Small intestine (tissue), 7 donors: ENCODE measurements at regions not wholly inside any gene's neighbourhood (a gene's known extent, or its start where the extent isn't known, plus 50 kb on each side); places are given as distances from the start of the nearest gene placed in this dataset.
"Not testable (repeated sequence)": the region's sequence is repeated elsewhere in the genome, so short reads cannot be mapped to it uniquely, and the experiment has no call there.

Experiments used
- DNase-seq, 2 donors: peaks; one replicate each; pipeline versions ENCODE4 v3.0.0 to v3.0.0-alpha.2; 2013
- FAIRE-seq: peaks from 2 replicates; lab custom pipeline; 2012; peaks lifted over from hg19 to GRCh38; lab: Jason Lieb, UNC
- H3K27ac ChIP-seq, 3 donors: one replicate each; pipeline ENCODE4 v1.5.1; 2013; ENCODE audit warnings: low read length in 2 of 3, mild to moderate bottlenecking in 2 of 3, control low read depth in 1 of 3, inconsistent platforms in 1 of 3, low read depth in 1 of 3, moderate library complexity in 1 of 3
- H3K27me3 ChIP-seq, 3 donors: one replicate each; pipeline ENCODE4 v1.6.1; 2013; ENCODE audit warnings: low read length in 3 of 3, inconsistent platforms in 1 of 3; ENCODE audit not compliant: control insufficient read depth in 3 of 3, insufficient read depth in 3 of 3
- H3K36me3 ChIP-seq, 3 donors: one replicate each; pipeline ENCODE4 v1.6.1; 2013; ENCODE audit warnings: low read length in 3 of 3, inconsistent platforms in 1 of 3, low read depth in 1 of 3, mild to moderate bottlenecking in 1 of 3, moderate library complexity in 1 of 3; ENCODE audit not compliant: control insufficient read depth in 3 of 3, insufficient read depth in 2 of 3
- H3K4me1 ChIP-seq, 3 donors: one replicate each; pipeline ENCODE4 v1.6.1; 2013; ENCODE audit warnings: low read length in 2 of 3, inconsistent platforms in 1 of 3, low read depth in 1 of 3, mild to moderate bottlenecking in 1 of 3, moderate library complexity in 1 of 3; ENCODE audit not compliant: control insufficient read depth in 3 of 3, insufficient read depth in 2 of 3
- H3K4me3 ChIP-seq, 3 donors: one replicate each; pipeline ENCODE4 v1.5.1; 2013; ENCODE audit warnings: low read length in 3 of 3, control low read depth in 1 of 3, inconsistent platforms in 1 of 3, low read depth in 1 of 3, mild to moderate bottlenecking in 1 of 3, moderate library complexity in 1 of 3
- H3K9me3 ChIP-seq, 2 donors: one replicate each; pipeline ENCODE4 v1.6.1; 2013; ENCODE audit warnings: low read depth in 1 of 2, low read length in 1 of 2; ENCODE audit not compliant: control insufficient read depth in 2 of 2, insufficient read depth in 1 of 2
- WGBS, 3 donors: extraction: QIAGEN DNeasy Blood & Tissue Kit; methylation state at CpG; one replicate each; pipeline ENCODE4 v1.1.7; 2013; 5-methylcytosine and 5-hydroxymethylcytosine counted together
- donor health status: healthy with polysubstance abuse.
- donor health status: control.
- donor health status: control.
- donor health status: Bipolar disorder and iron deficiency.
- donor health status: healthy.

DNA sequence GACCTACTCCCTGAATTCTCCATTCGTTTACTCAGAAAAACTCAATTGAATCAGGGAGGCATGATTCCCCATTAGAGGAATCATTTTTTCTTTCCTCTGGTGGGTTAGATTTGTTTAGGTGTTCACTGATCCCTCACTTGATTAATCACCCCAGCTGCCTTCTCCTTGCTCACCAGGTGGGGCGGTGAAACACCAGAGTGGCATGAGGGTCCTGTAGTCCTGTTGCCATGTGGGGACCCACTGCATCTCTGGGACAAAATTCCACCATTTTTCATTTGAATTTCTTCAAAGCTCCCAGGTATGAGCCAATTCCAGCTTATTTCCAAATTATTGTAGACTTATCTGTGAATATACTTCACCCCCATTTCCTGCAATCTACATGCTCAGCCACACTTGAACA, 462.7 kb upstream of the ZNF507 start:
- no peak overlapping the region for H3K27ac ChIP-seq

GRCh38 chr19:31883296-31883990, 462.0 kb upstream of the ZNF507 start:
- no peak for DNase-seq
- Histone ChIP-seq H3K4me1 (no peaks in the 10 kb centered on the region), H3K36me3 (no peaks in the 10 kb centered on the region), H3K27me3 (no peaks in the 10 kb centered on the region), H3K27ac (no peak overlapping the region), H3K4me3 (no peak overlapping the region), H3K9me3 (no peaks in the 10 kb centered on the region)
- 84 to 91% (median 86%) methylated on average over 17 of the region's 17 CpGs for WGBS, 3 donors
- no peak for FAIRE-seq

More for the DNA sequence above, 462.7 kb upstream of the ZNF507 start:
- 64 to 89% (median 72%) methylated on average over 2 of the region's 2 CpGs for WGBS, 3 donors
- H3K36me3 ChIP-seq, result no peaks in the 10 kb centered on the region
- FAIRE-seq (no peak), DNase-seq (no peak)
- H3K27me3 ChIP-seq, result no peaks in the 10 kb centered on the region
- H3K9me3 ChIP-seq, result no peaks in the 10 kb centered on the region
- H3K4me1 ChIP-seq, result no peaks in the 10 kb centered on the region
- no peak overlapping the region for H3K4me3 ChIP-seq

- Histone ChIP-seq H3K27me3 (no peaks in the 10 kb centered on the region), H3K9me3 (no peaks in the 10 kb centered on the region), H3K4me1 (no peaks in the 10 kb centered on the region), H3K4me3 (no peak overlapping the region), H3K27ac (no peak overlapping the region), H3K36me3 (no peaks in the 10 kb centered on the region)
- 71 to 74% (median 73%) methylated on average over 8 of the region's 8 CpGs for WGBS, 3 donors
- no peak for FAIRE-seq
- DNase-seq, result no peak
Observed at GRCh38 chr19:31885280-31885853, 460.0 kb upstream of the ZNF507 start.

DNA sequence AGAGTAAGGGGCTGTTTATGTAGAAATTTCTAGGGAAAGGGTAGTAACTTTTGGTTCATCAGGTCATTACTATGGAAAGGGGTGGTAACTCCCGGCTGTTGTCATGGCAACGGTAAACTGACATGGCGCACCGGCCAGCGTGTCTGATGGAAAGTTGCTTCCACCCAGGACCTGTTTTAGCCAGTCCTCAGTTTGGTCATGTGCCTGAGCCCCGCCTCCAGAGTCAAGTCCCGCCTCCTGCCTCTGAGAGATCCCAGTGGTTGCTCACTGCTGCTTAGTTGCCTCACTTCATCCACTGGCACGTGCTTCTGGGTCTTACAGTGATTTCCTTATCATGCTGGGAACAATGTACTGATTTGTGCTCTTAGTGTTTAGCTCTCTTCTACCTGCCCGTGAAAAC, 455.2 kb upstream of the ZNF507 start:
- FAIRE-seq (no peak), DNase-seq (no peak)
- WGBS, 3 donors, result 78 to 87% (median 79%) methylated on average over 9 of the region's 9 CpGs
- H3K9me3 ChIP-seq, result no peaks in the 10 kb centered on the region
- no peaks in the 10 kb centered on the region for H3K27me3 ChIP-seq
- no peaks in the 10 kb centered on the region for H3K4me1 ChIP-seq
- no peak overlapping the region for H3K27ac ChIP-seq
- no peaks in the 10 kb centered on the region for H3K36me3 ChIP-seq
- H3K4me3 ChIP-seq, result no peak overlapping the region

DNA sequence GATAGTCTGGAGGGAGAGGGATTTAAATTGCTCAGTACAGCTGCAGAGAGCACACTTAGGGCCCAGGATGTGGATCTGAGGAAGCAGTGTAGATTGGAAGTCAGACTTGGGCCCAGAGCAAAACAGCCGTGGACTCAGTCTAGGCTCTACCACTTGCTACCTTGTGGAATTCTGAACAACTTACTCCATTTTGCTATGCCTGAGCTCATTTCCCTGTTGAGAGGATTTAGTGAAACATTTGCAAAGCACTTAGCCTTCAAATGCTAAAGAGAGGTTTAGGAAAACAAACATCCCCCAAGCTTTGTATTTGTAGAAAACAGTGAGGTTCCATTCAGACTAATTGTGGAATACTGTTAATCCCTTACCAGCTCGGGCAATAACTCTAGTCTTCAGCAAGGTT, 453.4 kb upstream of the ZNF507 start:
- Histone ChIP-seq H3K4me3 (no peak overlapping the region), H3K9me3 (no peaks in the 10 kb centered on the region), H3K36me3 (no peaks in the 10 kb centered on the region), H3K27ac (no peak overlapping the region), H3K27me3 (no peaks in the 10 kb centered on the region), H3K4me1 (no peaks in the 10 kb centered on the region)
- DNase-seq, result no peak
- WGBS, 3 donors, result 40 to 67% (median 57%) methylated on average over 2 of the region's 2 CpGs
- no peak for FAIRE-seq

DNA sequence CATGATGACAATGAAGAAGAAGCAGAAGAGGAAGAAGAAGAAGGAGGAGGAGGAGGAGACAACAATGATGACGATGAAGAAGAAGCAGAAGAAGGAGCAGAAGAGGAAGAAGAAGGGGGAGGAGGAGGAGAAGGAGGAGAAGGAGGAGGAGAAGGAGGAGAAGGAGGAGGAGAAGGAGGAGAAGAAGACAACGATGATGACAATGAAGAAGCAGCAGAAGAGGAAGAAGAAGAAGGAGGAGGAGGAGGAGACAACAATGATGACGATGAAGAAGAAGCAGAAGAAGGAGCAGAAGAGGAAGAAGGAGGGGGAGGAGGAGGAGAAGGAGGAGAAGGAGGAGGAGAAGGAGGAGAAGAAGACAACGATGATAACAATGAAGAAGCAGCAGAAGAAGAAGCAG, 451.9 kb upstream of the ZNF507 start:
- H3K36me3 ChIP-seq, H3K27ac ChIP-seq, H3K4me3 ChIP-seq, H3K9me3 ChIP-seq, H3K4me1 ChIP-seq, H3K27me3 ChIP-seq, FAIRE-seq, DNase-seq: not testable (repeated sequence)
- WGBS, 3 donors, result 68 to 80% (median 73%) methylated on average over 4 of the region's 4 CpGs

DNA sequence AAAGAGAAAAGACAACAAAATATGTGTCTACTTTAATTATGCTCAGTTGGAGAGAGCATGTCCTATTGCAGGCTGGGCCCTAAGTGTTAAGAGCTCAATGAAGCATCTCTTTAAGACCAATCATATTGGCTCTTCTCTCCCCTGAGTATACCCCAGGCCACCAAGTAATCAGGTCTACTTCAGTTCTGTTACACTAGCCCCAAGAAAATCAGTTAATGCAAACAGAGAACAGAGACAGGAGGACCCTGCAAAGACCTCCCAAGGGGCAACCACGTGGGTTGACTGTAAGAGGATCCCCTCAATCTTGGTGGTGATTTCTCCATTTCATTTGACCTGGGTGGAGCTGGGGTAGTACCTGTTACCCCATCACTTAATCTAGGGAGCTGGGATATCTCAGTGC, 451.0 kb upstream of the ZNF507 start:
- 22 to 62% (median 30%) methylated on average over 1 of the region's 1 CpG for WGBS, 3 donors
- Histone ChIP-seq H3K4me3 (no peak overlapping the region), H3K4me1 (no peaks in the 10 kb centered on the region), H3K36me3 (no peaks in the 10 kb centered on the region), H3K9me3 (no peaks in the 10 kb centered on the region), H3K27ac (no peak overlapping the region), H3K27me3 (no peaks in the 10 kb centered on the region)
- FAIRE-seq (no peak), DNase-seq (no peak)

- Histone ChIP-seq H3K4me1 (no peaks in the 10 kb centered on the region), H3K9me3 (no peaks in the 10 kb centered on the region), H3K27me3 (no peaks in the 10 kb centered on the region), H3K36me3 (no peaks in the 10 kb centered on the region), H3K4me3 (no peak overlapping the region), H3K27ac (no peak overlapping the region)
- FAIRE-seq (no peak), DNase-seq (no peak)
- WGBS, 3 donors, result 81 to 86% (median 86%) methylated on average over 3 of the region's 3 CpGs
Observed at GRCh38 chr19:31897292-31897691, 448.1 kb upstream of the ZNF507 start.

DNA sequence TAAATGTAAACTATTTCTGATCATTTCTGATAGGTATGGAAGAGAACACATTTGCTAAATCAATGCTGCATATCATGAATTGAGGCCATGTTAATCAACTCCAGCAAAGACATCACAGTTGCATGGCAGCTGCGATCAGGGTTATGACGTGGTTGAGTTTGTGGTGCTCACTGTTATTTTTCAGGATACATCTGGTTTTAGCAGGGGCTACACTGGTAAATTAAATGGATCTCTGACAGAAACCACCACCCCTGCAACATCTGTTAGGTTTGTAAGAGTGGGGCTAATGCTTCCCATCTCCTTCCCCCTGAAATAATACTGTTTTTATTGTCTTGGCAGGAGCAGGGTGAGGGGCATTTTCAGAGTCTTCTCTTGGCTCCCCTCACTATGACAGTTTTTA, 444.4 kb upstream of the ZNF507 start:
- 71 to 88% (median 75%) methylated on average over 2 of the region's 2 CpGs for WGBS, 3 donors
- FAIRE-seq, result no peak

More for the DNA sequence above, 444.4 kb upstream of the ZNF507 start:
- Histone ChIP-seq H3K9me3 (no peaks in the 10 kb centered on the region), H3K27ac (no peak overlapping the region), H3K4me1 (no peaks in the 10 kb centered on the region), H3K36me3 (no peaks in the 10 kb centered on the region), H3K4me3 (no peak overlapping the region), H3K27me3 (no peaks in the 10 kb centered on the region)
- DNase-seq, result no peak
